Keratinocyte (primary cell): ENCODE measurements at regions not wholly inside any gene's neighbourhood (a gene's known extent, or its start where the extent isn't known, plus 50 kb on each side); places are given as distances from the start of the nearest gene placed in this dataset.

Experiments
- DNase-seq: peaks from one replicate; pipeline ENCODE4 v3.0.0-alpha.2; 2011; ENCODE audit warnings: low read depth, missing footprints, low spot score
- FAIRE-seq: peaks from 2 replicates; lab custom pipeline; 2011; peaks lifted over from hg19 to GRCh38; lab: Jason Lieb, UNC
- H2AFZ ChIP-seq: 2 replicates; pipeline ENCODE4 v1.6.0; 2012; ENCODE audit warnings: low read length, control low read depth, inconsistent platforms; ENCODE audit not compliant: control insufficient read depth
- H3K27ac ChIP-seq: 2 replicates; pipeline ENCODE4 v1.5.1; 2011; ENCODE audit warnings: low read length; ENCODE audit not compliant: control insufficient read depth, insufficient read depth
- H3K27me3 ChIP-seq: 3 replicates; pipeline ENCODE4 v1.6.0; 2011; ENCODE audit warnings: low read length; ENCODE audit not compliant: control insufficient read depth, insufficient read depth; ENCODE audit errors: extremely low read depth
- H3K36me3 ChIP-seq, 2 experiments: 2 replicates in 1 of 2; 3 replicates in 1 of 2; pipeline ENCODE4 v1.5.1; 2011; ENCODE audit warnings: low read length in 2 of 2, mild to moderate bottlenecking in 1 of 2; ENCODE audit not compliant: control insufficient read depth in 2 of 2, insufficient read depth in 2 of 2; ENCODE audit errors: extremely low read depth in 1 of 2
- H3K4me1 ChIP-seq: 3 replicates; pipeline ENCODE4 v1.5.1; 2011; ENCODE audit warnings: low read length; ENCODE audit not compliant: control insufficient read depth, insufficient read depth; ENCODE audit errors: extremely low read depth
- H3K4me2 ChIP-seq: 3 replicates; pipeline ENCODE4 v1.6.0; 2011; ENCODE audit warnings: low read depth, low read length; ENCODE audit not compliant: control insufficient read depth, insufficient read depth; ENCODE audit errors: extremely low read depth
- H3K4me3 ChIP-seq, 3 experiments: fragments of 200-600 bp in 1 of 3; sonication (generic) in 1 of 3; 2 replicates in 2 of 3; 3 replicates in 1 of 3; pipeline ENCODE4 v1.5.1; 2011 to 2016; ENCODE audit warnings: low read length in 3 of 3, mild to moderate bottlenecking in 3 of 3, control low read depth in 2 of 3, inconsistent platforms in 1 of 3, low read depth in 1 of 3, mixed read lengths in 1 of 3, mixed run types in 1 of 3, moderate library complexity in 1 of 3; ENCODE audit not compliant: control insufficient read depth in 2 of 3, insufficient read depth in 2 of 3; ENCODE audit errors: extremely low read depth in 1 of 3
- H3K79me2 ChIP-seq: 2 replicates; pipeline ENCODE4 v1.6.0; 2012; ENCODE audit warnings: low read length; ENCODE audit not compliant: control insufficient read depth, insufficient read depth
- H3K9ac ChIP-seq: 3 replicates; pipeline ENCODE4 v1.6.0; 2011; ENCODE audit warnings: low read length; ENCODE audit not compliant: control insufficient read depth, insufficient read depth; ENCODE audit errors: extremely low read depth
- H3K9me1 ChIP-seq: 3 replicates; pipeline ENCODE4 v1.6.0; 2011; ENCODE audit warnings: low read length; ENCODE audit not compliant: control insufficient read depth, insufficient read depth; ENCODE audit errors: extremely low read depth
- H3K9me3 ChIP-seq: 2 replicates; pipeline ENCODE4 v1.5.1; 2012; ENCODE audit warnings: low read depth, low read length; ENCODE audit not compliant: control insufficient read depth
- H4K20me1 ChIP-seq: 3 replicates; pipeline ENCODE4 v1.6.0; 2011; ENCODE audit warnings: low read length; ENCODE audit not compliant: control insufficient read depth, insufficient read depth; ENCODE audit errors: extremely low read depth
- EZH2 ChIP-seq: IDR thresholded peaks from one replicate; pipeline ENCODE4 v1.6.1; 2012; ENCODE audit warnings: inconsistent platforms, mild to moderate bottlenecking, low read length, moderate library complexity
- dilution Hi-C: fragments of 300-500 bp; cut with MboI; formaldehyde crosslinking; loops from one replicate; pipeline ENCODE4 v1.7.0; 2020; ENCODE audit warnings: low sequenced_read_pairs; ENCODE audit not compliant: extremely low pct_ligation_motif_present
- TF ChIP-seq, protein P1 (sequence below), 3 experiments: IDR thresholded peaks in 1 of 3; conservative IDR thresholded peaks in 1 of 3; optimal IDR thresholded peaks in 1 of 3; 2 replicates in 2 of 3; 3 replicates in 1 of 3; pipeline versions ENCODE3 to v1.5.1; 2011; ENCODE audit warnings: low read length in 3 of 3, mild to moderate bottlenecking in 3 of 3, moderate library complexity in 2 of 3, control low read depth in 1 of 3, inconsistent platforms in 1 of 3; ENCODE audit not compliant: insufficient read depth in 2 of 3; ENCODE audit errors: extremely low read depth in 1 of 3

DNA sequence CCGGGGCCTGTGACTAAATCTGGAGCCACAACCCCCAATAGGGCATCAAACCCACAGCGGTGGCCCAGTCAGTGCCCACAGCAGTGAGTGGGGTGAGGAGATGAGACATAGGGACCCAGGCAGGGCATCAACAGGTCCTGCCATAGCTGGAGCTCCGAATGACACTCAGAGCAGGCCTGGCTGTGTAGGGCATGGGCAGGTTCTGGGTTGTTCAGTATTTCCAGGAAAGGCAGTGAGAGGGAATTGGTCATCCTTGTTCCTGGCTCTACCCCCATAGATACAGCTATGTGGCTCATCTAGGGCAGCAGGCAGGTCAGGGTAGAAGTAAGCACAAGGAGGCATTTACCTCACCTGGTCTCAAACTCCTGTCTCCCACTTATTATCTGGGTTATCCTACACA, 126.6 kb downstream of the BUD13 start:
- dilution Hi-C loops, result no loop called here

DNA sequence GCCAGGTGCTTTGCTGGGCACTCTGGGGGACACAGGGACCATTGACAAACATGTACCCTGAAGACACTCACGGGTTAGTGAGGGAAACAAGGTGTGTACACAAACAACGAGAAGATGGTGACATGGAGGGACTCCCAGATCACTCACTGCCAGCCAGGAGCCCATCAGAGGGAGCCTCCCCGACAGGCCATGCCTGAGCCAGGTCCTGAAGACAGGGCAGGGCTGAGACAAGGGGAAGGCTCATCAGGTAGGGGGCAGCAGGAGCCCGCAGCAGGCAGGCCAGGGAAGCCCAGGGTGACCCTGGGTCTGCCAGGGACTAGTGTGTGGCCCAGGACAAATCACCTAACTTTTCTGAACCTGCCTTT, 127.9 kb downstream of the BUD13 start:
- no peak overlapping the region for H3K4me2 ChIP-seq
- H3K9me3 ChIP-seq, result no peaks in the 10 kb centered on the region
- H3K27me3 ChIP-seq, result no peaks in the 10 kb centered on the region
- H3K27ac ChIP-seq, result no peak overlapping the region
- no peak overlapping the region for H3K4me3 ChIP-seq
- FAIRE-seq, result no peak
- H3K4me1 ChIP-seq, result no peaks in the 10 kb centered on the region
- no peak for DNase-seq
- dilution Hi-C loops, result no loop called here
- no peaks in the 10 kb centered on the region for H3K36me3 ChIP-seq
- no peak overlapping the region for H2AFZ ChIP-seq
- TF ChIP-seq, protein P1, sequence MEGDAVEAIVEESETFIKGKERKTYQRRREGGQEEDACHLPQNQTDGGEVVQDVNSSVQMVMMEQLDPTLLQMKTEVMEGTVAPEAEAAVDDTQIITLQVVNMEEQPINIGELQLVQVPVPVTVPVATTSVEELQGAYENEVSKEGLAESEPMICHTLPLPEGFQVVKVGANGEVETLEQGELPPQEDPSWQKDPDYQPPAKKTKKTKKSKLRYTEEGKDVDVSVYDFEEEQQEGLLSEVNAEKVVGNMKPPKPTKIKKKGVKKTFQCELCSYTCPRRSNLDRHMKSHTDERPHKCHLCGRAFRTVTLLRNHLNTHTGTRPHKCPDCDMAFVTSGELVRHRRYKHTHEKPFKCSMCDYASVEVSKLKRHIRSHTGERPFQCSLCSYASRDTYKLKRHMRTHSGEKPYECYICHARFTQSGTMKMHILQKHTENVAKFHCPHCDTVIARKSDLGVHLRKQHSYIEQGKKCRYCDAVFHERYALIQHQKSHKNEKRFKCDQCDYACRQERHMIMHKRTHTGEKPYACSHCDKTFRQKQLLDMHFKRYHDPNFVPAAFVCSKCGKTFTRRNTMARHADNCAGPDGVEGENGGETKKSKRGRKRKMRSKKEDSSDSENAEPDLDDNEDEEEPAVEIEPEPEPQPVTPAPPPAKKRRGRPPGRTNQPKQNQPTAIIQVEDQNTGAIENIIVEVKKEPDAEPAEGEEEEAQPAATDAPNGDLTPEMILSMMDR (optimal IDR thresholded peaks at IDR 0.05 in 1 of 3, IDR thresholded peaks at IDR 0.05 in 1 of 3, conservative IDR thresholded peaks at IDR 0.05 in 1 of 3; ENCODE audit: extremely low read depth in 1 of 3, insufficient read depth in 2 of 3, low read length in 3 of 3), result no peak
- TF ChIP-seq EZH2, result no peak
- no peaks in the 10 kb centered on the region for H3K79me2 ChIP-seq
- H4K20me1 ChIP-seq, result no peaks in the 10 kb centered on the region
- H3K9me1 ChIP-seq, result no peaks in the 10 kb centered on the region
- H3K9ac ChIP-seq, result no peak overlapping the region

More for the DNA sequence above, 126.6 kb downstream of the BUD13 start:
- no peak for TF ChIP-seq EZH2
- TF ChIP-seq, protein P1 (optimal IDR thresholded peaks at IDR 0.05 in 1 of 3, IDR thresholded peaks at IDR 0.05 in 1 of 3, conservative IDR thresholded peaks at IDR 0.05 in 1 of 3; ENCODE audit: extremely low read depth in 1 of 3, insufficient read depth in 2 of 3, low read length in 3 of 3), result no peak
- no peak for FAIRE-seq
- Histone ChIP-seq H3K4me1 (no peaks in the 10 kb centered on the region), H3K4me2 (no peak overlapping the region), H3K9me1 (no peaks in the 10 kb centered on the region), H3K9ac (no peak overlapping the region), H3K27me3 (no peaks in the 10 kb centered on the region), H2AFZ (no peak overlapping the region), H4K20me1 (no peaks in the 10 kb centered on the region), H3K4me3 (no peak overlapping the region), H3K79me2 (no peaks in the 10 kb centered on the region), H3K9me3 (no peaks in the 10 kb centered on the region), H3K36me3 (no peaks in the 10 kb centered on the region), H3K27ac (no peak overlapping the region)
- no peak for DNase-seq
